ENCODE measurements at regions not wholly inside any gene's neighbourhood (a gene's known extent, or its start where the extent isn't known, plus 50 kb on each side); places are given as distances from the start of the nearest gene placed in this dataset.
A peak's percentile ranks its signal among the peaks of the same experiment; 100 is the strongest.

- no peak for TF ChIP-seq CTCF (conservative IDR thresholded peaks at IDR 0.05; ENCODE audit: low read depth, low read length)
Measured at GRCh38 chr13:80284290-80284689, 56.6 kb downstream of the SPRY2 start.

GRCh38 chr13:80278706-80279105 lies 62.2 kb downstream of the SPRY2 start:
- no peak for TF ChIP-seq CTCF (conservative IDR thresholded peaks at IDR 0.05; ENCODE audit: low read depth, low read length)
- no peak for DNase-seq (ENCODE audit: low read depth)
- no peak overlapping the region for H3K4me3 ChIP-seq (ENCODE audit: low read depth, low read length)

More at GRCh38 chr13:80284290-80284689, 56.6 kb downstream of the SPRY2 start:
- no peak for DNase-seq (ENCODE audit: low read depth)
- H3K4me3 ChIP-seq (ENCODE audit: low read depth, low read length), result no peak overlapping the region

- no peak overlapping the region for H3K4me3 ChIP-seq (ENCODE audit: low read depth, low read length)
- TF ChIP-seq CTCF (conservative IDR thresholded peaks at IDR 0.05; ENCODE audit: low read depth, low read length), result peak; percentile 14
- DNase-seq (ENCODE audit: low read depth), result peak; percentile 58
Measured at GRCh38 chr13:80276371-80277289, 64.3 kb downstream of the SPRY2 start.

- no peak overlapping the region for H3K4me3 ChIP-seq (ENCODE audit: low read depth, low read length)
- no peak for TF ChIP-seq CTCF (conservative IDR thresholded peaks at IDR 0.05; ENCODE audit: low read depth, low read length)
- no peak for DNase-seq (ENCODE audit: low read depth)
Measured at GRCh38 chr13:80274643-80275042, 66.3 kb downstream of the SPRY2 start.

GRCh38 chr13:80273718-80274117 lies 67.2 kb downstream of the SPRY2 start:
- no peak for DNase-seq (ENCODE audit: low read depth)
- TF ChIP-seq CTCF (conservative IDR thresholded peaks at IDR 0.05; ENCODE audit: low read depth, low read length), result no peak
- H3K4me3 ChIP-seq (ENCODE audit: low read depth, low read length), result no peak overlapping the region

- no peak for DNase-seq (ENCODE audit: low read depth)
- no peak for TF ChIP-seq CTCF (conservative IDR thresholded peaks at IDR 0.05; ENCODE audit: low read depth, low read length)
- no peak overlapping the region for H3K4me3 ChIP-seq (ENCODE audit: low read depth, low read length)
Measured at GRCh38 chr13:80265348-80265747, 75.6 kb downstream of the SPRY2 start.

Data from epithelial cell of proximal tubule (primary cell).